DND-41 (cell line): ENCODE measurements at regions not wholly inside any gene's neighbourhood (a gene's known extent, or its start where the extent isn't known, plus 50 kb on each side); places are given as distances from the start of the nearest gene placed in this dataset.

Experiments
- ATAC-seq: fragments of 200-7000 bp; cut with Tn5 transposase; 3 replicates; pipeline ENCODE4 v1.9.1; 2021; ENCODE audit warnings: low read depth; ENCODE audit not compliant: insufficient read depth
- DNase-seq: peaks from one replicate; pipeline ENCODE4 v3.0.0-alpha.2; 2020
- H2AFZ ChIP-seq: 2 replicates; pipeline ENCODE4 v1.6.0; 2012; ENCODE audit warnings: low read depth, low read length
- H3K27ac ChIP-seq: 2 replicates; pipeline ENCODE4 v1.5.1; 2012; ENCODE audit warnings: low read length, inconsistent platforms
- H3K27me3 ChIP-seq: fragments of 200-600 bp; sonication (generic); 2 replicates; pipeline ENCODE4 v1.6.0; 2012; ENCODE audit warnings: low read length, mild to moderate bottlenecking, inconsistent platforms; ENCODE audit not compliant: insufficient read depth, poor library complexity
- H3K36me3 ChIP-seq: 2 replicates; pipeline ENCODE4 v1.5.1; 2012; ENCODE audit warnings: low read length, inconsistent platforms; ENCODE audit not compliant: insufficient read depth
- H3K4me1 ChIP-seq: 2 replicates; pipeline ENCODE4 v1.5.1; 2012; ENCODE audit warnings: mild to moderate bottlenecking, low read length; ENCODE audit not compliant: insufficient read depth
- H3K4me2 ChIP-seq: 2 replicates; pipeline ENCODE4 v1.6.0; 2012; ENCODE audit warnings: mild to moderate bottlenecking, moderate library complexity, low read length, inconsistent platforms; ENCODE audit not compliant: insufficient read depth
- H3K4me3 ChIP-seq, 2 experiments: fragments of 200-600 bp in 1 of 2; shearing (Covaris generic) in 1 of 2; 2 replicates each; pipeline ENCODE4 v1.5.1; 2012 to 2016; ENCODE audit warnings: inconsistent platforms in 2 of 2, low read length in 2 of 2, mild to moderate bottlenecking in 2 of 2, low read depth in 1 of 2, moderate library complexity in 1 of 2
- H3K79me2 ChIP-seq: 2 replicates; pipeline ENCODE4 v1.6.0; 2012; ENCODE audit warnings: low read length, inconsistent platforms; ENCODE audit not compliant: insufficient read depth
- H3K9ac ChIP-seq: 2 replicates; pipeline ENCODE4 v1.6.0; 2012; ENCODE audit warnings: low read depth, mild to moderate bottlenecking, inconsistent platforms, low read length, moderate library complexity
- H3K9me3 ChIP-seq: 2 replicates; pipeline ENCODE4 v1.5.1; 2012; ENCODE audit warnings: low read length, moderate library complexity, mild to moderate bottlenecking, inconsistent platforms; ENCODE audit not compliant: insufficient read depth, severe bottlenecking
- H4K20me1 ChIP-seq: 2 replicates; pipeline ENCODE4 v1.6.0; 2012; ENCODE audit warnings: low read length; ENCODE audit not compliant: insufficient read depth
- CTCF ChIP-seq: IDR thresholded peaks from 2 replicates; pipeline ENCODE4 v1.5.1; 2012; ENCODE audit warnings: borderline replicate concordance, low read length, moderate library complexity, mild to moderate bottlenecking; ENCODE audit not compliant: poor library complexity, severe bottlenecking; ENCODE audit errors: extremely low read depth
- EZH2 ChIP-seq: IDR thresholded peaks from 3 replicates; pipeline ENCODE4 v1.6.1; 2012; ENCODE audit warnings: borderline replicate concordance, low read depth, mild to moderate bottlenecking, moderate library complexity, low read length, inconsistent platforms; ENCODE audit not compliant: severe bottlenecking

- Histone ChIP-seq H3K4me2 (peak overlapping the region; percentile 19), H4K20me1 (no peaks in the 10 kb centered on the region), H3K36me3 (no peaks in the 10 kb centered on the region), H3K9ac (peak overlapping the region; percentile 30), H2AFZ (peak overlapping the region; percentile 36), H3K27me3 (no peaks in the 10 kb centered on the region), H3K9me3 (no peaks in the 10 kb centered on the region), H3K4me1 (peaks cover 52% of the 10 kb centered on the region), H3K27ac (peak overlapping the region; percentile 79), H3K4me3 (no peak overlapping the region), H3K79me2 (no peaks in the 10 kb centered on the region)
- ATAC-seq (peak; percentile 74), DNase-seq (peak; percentile 14)
- TF ChIP-seq CTCF (no peak), EZH2 (no peak)
Observed at GRCh38 chr7:52507546-52508255, 527.7 kb upstream of the POM121L12 start.

GRCh38 chr7:52506325-52506724 is 529.1 kb upstream of the POM121L12 start:
- Histone ChIP-seq H3K27ac (peak overlapping the region; percentile 60), H3K79me2 (no peaks in the 10 kb centered on the region), H3K27me3 (no peaks in the 10 kb centered on the region), H3K9me3 (no peaks in the 10 kb centered on the region), H3K4me2 (no peak overlapping the region), H3K4me1 (peaks cover 57% of the 10 kb centered on the region), H3K4me3 (no peak overlapping the region), H2AFZ (no peak overlapping the region), H4K20me1 (no peaks in the 10 kb centered on the region), H3K9ac (no peak overlapping the region), H3K36me3 (no peaks in the 10 kb centered on the region)
- DNase-seq (no peak), ATAC-seq (no peak)
- no peak for TF ChIP-seq EZH2
- no peak for TF ChIP-seq CTCF

- Histone ChIP-seq H3K4me2 (no peak overlapping the region), H3K27ac (no peak overlapping the region), H3K9me3 (no peaks in the 10 kb centered on the region), H3K79me2 (no peaks in the 10 kb centered on the region), H3K4me3 (no peak overlapping the region), H3K4me1 (peaks cover 75% of the 10 kb centered on the region), H3K27me3 (no peaks in the 10 kb centered on the region), H4K20me1 (no peaks in the 10 kb centered on the region), H2AFZ (no peak overlapping the region), H3K9ac (no peak overlapping the region), H3K36me3 (no peaks in the 10 kb centered on the region)
- DNase-seq = no peak
- TF ChIP-seq EZH2 (no peak), CTCF (no peak)
- ATAC-seq = no peak
Observed at GRCh38 chr7:52504561-52504960, 530.9 kb upstream of the POM121L12 start.

GRCh38 chr7:52502281-52502680 is 533.2 kb upstream of the POM121L12 start:
- H3K4me1 ChIP-seq = peaks cover 71% of the 10 kb centered on the region
- no peaks in the 10 kb centered on the region for H3K9me3 ChIP-seq
- H3K79me2 ChIP-seq = no peaks in the 10 kb centered on the region
- 0 out of 2 replicates have a peak overlapping the region, but pooled peaks have one; percentile 41 for H2AFZ ChIP-seq
- no peak overlapping the region for H3K4me3 ChIP-seq
- H4K20me1 ChIP-seq = no peaks in the 10 kb centered on the region
- no peak for ATAC-seq
- H3K36me3 ChIP-seq = no peaks in the 10 kb centered on the region
- H3K27me3 ChIP-seq = no peaks in the 10 kb centered on the region
- TF ChIP-seq EZH2 (no peak), CTCF (no peak)
- H3K27ac ChIP-seq = peak overlapping the region; percentile 80
- DNase-seq = no peak
- peak overlapping the region; percentile 20; the same call in 1 of the 2 replicates for H3K9ac ChIP-seq
- no peak overlapping the region for H3K4me2 ChIP-seq
